HG03558 (cell line): ENCODE measurements at regions not wholly inside any gene's neighbourhood (a gene's known extent, or its start where the extent isn't known, plus 50 kb on each side); places are given as distances from the start of the nearest gene placed in this dataset.

Source experiments
- ATAC-seq: cut with Tn5 transposase; IDR thresholded peaks from one replicate; pipeline ENCODE4 v1.9.1; 2021; ENCODE audit warnings: moderate number of reproducible peaks; ENCODE audit not compliant: unreplicated experiment; ENCODE audit errors: extremely low read depth

GRCh38 chr16:51937771-51938170 is 609.2 kb downstream of the TOX3 start:
- no peak for ATAC-seq

GRCh38 chr16:51936846-51937245 is 610.1 kb downstream of the TOX3 start:
- ATAC-seq, result no peak

- no peak for ATAC-seq
Observed at GRCh38 chr16:51932317-51932716, 614.6 kb downstream of the TOX3 start.

- ATAC-seq, result no peak
Observed at GRCh38 chr16:51931653-51932052, 615.3 kb downstream of the TOX3 start.

GRCh38 chr16:51924744-51925143 is 622.2 kb downstream of the TOX3 start:
- no peak for ATAC-seq

- no peak for ATAC-seq
Observed at GRCh38 chr16:51922476-51922875, 624.5 kb downstream of the TOX3 start.

GRCh38 chr16:51919736-51920135 is 627.2 kb downstream of the TOX3 start:
- ATAC-seq, result no peak

- no peak for ATAC-seq
Observed at GRCh38 chr16:51916814-51917213, 630.1 kb downstream of the TOX3 start.

GRCh38 chr16:51916231-51916630 is 630.7 kb downstream of the TOX3 start:
- ATAC-seq, result no peak

- no peak for ATAC-seq
Observed at GRCh38 chr16:51907680-51908079, 639.3 kb downstream of the TOX3 start.

- ATAC-seq, result no peak
Observed at GRCh38 chr16:51900221-51900780, 646.6 kb downstream of the TOX3 start.

- ATAC-seq, result no peak
Observed at GRCh38 chr16:51898872-51899271, 648.1 kb downstream of the TOX3 start.

- no peak for ATAC-seq
Observed at GRCh38 chr16:51896013-51896412, 650.9 kb downstream of the TOX3 start.

- no peak for ATAC-seq
Observed at GRCh38 chr16:51892293-51893007, 654.5 kb downstream of the TOX3 start.

GRCh38 chr16:51888534-51888933 is 658.4 kb downstream of the TOX3 start:
- no peak for ATAC-seq

GRCh38 chr16:51888016-51888415 is 658.9 kb downstream of the TOX3 start:
- ATAC-seq, result no peak

- no peak for ATAC-seq
Observed at GRCh38 chr16:51886456-51886855, 660.5 kb downstream of the TOX3 start.

- no peak for ATAC-seq
Observed at GRCh38 chr16:51884773-51885172, 662.2 kb downstream of the TOX3 start.

- ATAC-seq, result no peak
Observed at GRCh38 chr16:51881731-51882130, 665.2 kb downstream of the TOX3 start.

- no peak for ATAC-seq
Observed at GRCh38 chr16:51880776-51881175, 666.2 kb downstream of the TOX3 start.

- no peak for ATAC-seq
Observed at GRCh38 chr16:51877686-51878085, 669.3 kb downstream of the TOX3 start.

GRCh38 chr16:51876934-51877333 is 670.0 kb downstream of the TOX3 start:
- ATAC-seq, result no peak
